BLaER1 (cell line): ENCODE measurements at regions not wholly inside any gene's neighbourhood (a gene's known extent, or its start where the extent isn't known, plus 50 kb on each side); places are given as distances from the start of the nearest gene placed in this dataset.

Experiments
- H3K27ac ChIP-seq: shearing (Covaris generic); formaldehyde crosslinking; 2 replicates; pipeline ENCODE4 v1.8.1; 2022
- H3K27me3 ChIP-seq: shearing (Covaris generic); formaldehyde crosslinking; 2 replicates; pipeline ENCODE4 v1.8.1; 2022
- H3K36me3 ChIP-seq: shearing (Covaris generic); formaldehyde crosslinking; 2 replicates; pipeline ENCODE4 v1.8.1; 2022
- H3K4me1 ChIP-seq: shearing (Covaris generic); formaldehyde crosslinking; 2 replicates; pipeline ENCODE4 v1.8.1; 2022
- H3K4me2 ChIP-seq: shearing (Covaris generic); formaldehyde crosslinking; 2 replicates; pipeline ENCODE4 v1.8.1; 2022
- H3K4me3 ChIP-seq: shearing (Covaris generic); formaldehyde crosslinking; 2 replicates; pipeline ENCODE4 v1.8.1; 2022
- H3K9ac ChIP-seq: shearing (Covaris generic); formaldehyde crosslinking; 2 replicates; pipeline ENCODE4 v1.8.1; 2022
- H3K9me3 ChIP-seq: shearing (Covaris generic); formaldehyde crosslinking; 2 replicates; pipeline ENCODE4 v1.8.1; 2022
- H4K20me1 ChIP-seq: shearing (Covaris generic); formaldehyde crosslinking; 2 replicates; pipeline ENCODE4 v1.8.1; 2022
- Cebpa-rat ChIP-seq: shearing (Covaris generic); IDR thresholded peaks from 2 replicates; pipeline ENCODE4 v1.8.1; 2022

- Histone ChIP-seq H3K27ac (no peak overlapping the region), H3K4me1 (peaks cover 27% of the 10 kb centered on the region), H4K20me1 (no peaks in the 10 kb centered on the region), H3K9ac (no peak overlapping the region), H3K9me3 (peaks cover 12% of the 10 kb centered on the region), H3K4me2 (peak overlapping the region; percentile 17; the same call in 1 of the 2 replicates), H3K4me3 (no peak overlapping the region), H3K27me3 (no peaks in the 10 kb centered on the region), H3K36me3 (no peaks in the 10 kb centered on the region)
- TF ChIP-seq Cebpa-rat: no peak
Observed at GRCh38 chr6:125508793-125509192, 207.0 kb upstream of the HDDC2 start.

- Histone ChIP-seq H3K27ac (no peak overlapping the region), H3K4me2 (peak overlapping the region; percentile 17), H3K4me1 (peaks cover 27% of the 10 kb centered on the region), H4K20me1 (no peaks in the 10 kb centered on the region), H3K9me3 (peaks cover 12% of the 10 kb centered on the region), H3K4me3 (no peak overlapping the region), H3K36me3 (no peaks in the 10 kb centered on the region), H3K27me3 (no peaks in the 10 kb centered on the region), H3K9ac (no peak overlapping the region)
- no peak for TF ChIP-seq Cebpa-rat
Observed at GRCh38 chr6:125509477-125509876, 207.7 kb upstream of the HDDC2 start.

GRCh38 chr6:125510405-125510804, 208.6 kb upstream of the HDDC2 start:
- Histone ChIP-seq H3K9me3 (peaks cover 12% of the 10 kb centered on the region), H3K4me3 (no peak overlapping the region), H3K27me3 (no peaks in the 10 kb centered on the region), H3K9ac (no peak overlapping the region), H4K20me1 (no peaks in the 10 kb centered on the region), H3K4me2 (no peak overlapping the region), H3K36me3 (no peaks in the 10 kb centered on the region), H3K27ac (no peak overlapping the region), H3K4me1 (peaks cover 27% of the 10 kb centered on the region)
- no peak for TF ChIP-seq Cebpa-rat

- Histone ChIP-seq H3K27ac (no peak overlapping the region), H3K9ac (no peak overlapping the region), H3K9me3 (peaks cover 15% of the 10 kb centered on the region), H3K27me3 (no peaks in the 10 kb centered on the region), H3K4me2 (no peak overlapping the region), H3K36me3 (no peaks in the 10 kb centered on the region), H3K4me1 (peaks cover 27% of the 10 kb centered on the region), H4K20me1 (no peaks in the 10 kb centered on the region), H3K4me3 (no peak overlapping the region)
- no peak for TF ChIP-seq Cebpa-rat
Observed at GRCh38 chr6:125511809-125512396, 210.1 kb upstream of the HDDC2 start.

- no peaks in the 10 kb centered on the region for H3K27me3 ChIP-seq
- no peak overlapping the region for H3K4me2 ChIP-seq
- no peak overlapping the region for H3K4me3 ChIP-seq
- no peak for TF ChIP-seq Cebpa-rat
- no peak overlapping the region for H3K27ac ChIP-seq
- no peaks in the 10 kb centered on the region for H3K36me3 ChIP-seq
- H3K9ac ChIP-seq: no peak overlapping the region
- peaks cover 14% of the 10 kb centered on the region for H3K9me3 ChIP-seq
- H3K4me1 ChIP-seq: peaks cover 24% of the 10 kb centered on the region
- no peaks in the 10 kb centered on the region for H4K20me1 ChIP-seq
Observed at GRCh38 chr6:125512621-125513020, 210.9 kb upstream of the HDDC2 start.

GRCh38 chr6:125513978-125514377, 212.2 kb upstream of the HDDC2 start:
- no peaks in the 10 kb centered on the region for H3K36me3 ChIP-seq
- peaks cover 21% of the 10 kb centered on the region for H3K9me3 ChIP-seq
- no peaks in the 10 kb centered on the region for H3K27me3 ChIP-seq
- H3K4me1 ChIP-seq: peaks cover 13% of the 10 kb centered on the region
- no peak overlapping the region for H3K4me2 ChIP-seq
- no peak for TF ChIP-seq Cebpa-rat
- H4K20me1 ChIP-seq: no peaks in the 10 kb centered on the region
- H3K9ac ChIP-seq: no peak overlapping the region
- H3K4me3 ChIP-seq: no peak overlapping the region
- no peak overlapping the region for H3K27ac ChIP-seq

- Histone ChIP-seq H3K4me3 (no peak overlapping the region), H4K20me1 (no peaks in the 10 kb centered on the region), H3K27me3 (no peaks in the 10 kb centered on the region), H3K4me2 (no peak overlapping the region), H3K9me3 (peaks cover 21% of the 10 kb centered on the region), H3K27ac (no peak overlapping the region), H3K9ac (no peak overlapping the region), H3K36me3 (no peaks in the 10 kb centered on the region), H3K4me1 (no peaks in the 10 kb centered on the region)
- TF ChIP-seq Cebpa-rat: no peak
Observed at GRCh38 chr6:125516644-125517043, 214.9 kb upstream of the HDDC2 start.

GRCh38 chr6:125519367-125519766, 217.6 kb upstream of the HDDC2 start:
- no peak overlapping the region for H3K27ac ChIP-seq
- no peaks in the 10 kb centered on the region for H3K4me1 ChIP-seq
- H4K20me1 ChIP-seq: no peaks in the 10 kb centered on the region
- peaks cover 21% of the 10 kb centered on the region for H3K9me3 ChIP-seq
- no peak for TF ChIP-seq Cebpa-rat
- no peak overlapping the region for H3K4me3 ChIP-seq
- H3K27me3 ChIP-seq: no peaks in the 10 kb centered on the region
- H3K4me2 ChIP-seq: no peak overlapping the region
- no peaks in the 10 kb centered on the region for H3K36me3 ChIP-seq
- no peak overlapping the region for H3K9ac ChIP-seq

- H3K4me1 ChIP-seq: peaks cover 14% of the 10 kb centered on the region
- H3K27me3 ChIP-seq: no peaks in the 10 kb centered on the region
- H3K4me2 ChIP-seq: no peak overlapping the region
- H3K9me3 ChIP-seq: no peaks in the 10 kb centered on the region
- TF ChIP-seq Cebpa-rat: no peak
- H4K20me1 ChIP-seq: no peaks in the 10 kb centered on the region
- H3K9ac ChIP-seq: no peak overlapping the region
- H3K4me3 ChIP-seq: no peak overlapping the region
- H3K27ac ChIP-seq: no peak overlapping the region
- H3K36me3 ChIP-seq: no peaks in the 10 kb centered on the region
Observed at GRCh38 chr6:125524356-125524755, 222.6 kb upstream of the HDDC2 start.

- Histone ChIP-seq H3K4me1 (peaks cover 14% of the 10 kb centered on the region), H3K27me3 (no peaks in the 10 kb centered on the region), H3K9ac (no peak overlapping the region), H3K27ac (no peak overlapping the region), H4K20me1 (no peaks in the 10 kb centered on the region), H3K9me3 (no peaks in the 10 kb centered on the region), H3K4me2 (no peak overlapping the region), H3K4me3 (no peak overlapping the region), H3K36me3 (no peaks in the 10 kb centered on the region)
- TF ChIP-seq Cebpa-rat: no peak
Observed at GRCh38 chr6:125526007-125526720, 223.3 kb upstream of the HEY2 start.
